RWPE1 (cell line): ENCODE measurements at regions not wholly inside any gene's neighbourhood (a gene's known extent, or its start where the extent isn't known, plus 50 kb on each side); places are given as distances from the start of the nearest gene placed in this dataset.

ENCODE experiments used
- CTCF ChIA-PET: fragments of 350-600 bp; sonication (Branson Sonifier 250); formaldehyde crosslinking; extraction: SDS; loops from one replicate; lab custom pipeline; 2021; lab: Yijun Ruan, JAX
- POLR2A ChIA-PET: fragments of 400-600 bp; formaldehyde crosslinking; extraction: SDS; loops from one replicate; lab custom pipeline; 2020; ENCODE audit warnings: antibody characterized with exemption; ENCODE audit not compliant: low non-redundant PET; lab: Yijun Ruan, JAX
- DNase-seq: peaks from one replicate; pipeline ENCODE4 v3.0.0; 2012; ENCODE audit warnings: low spot score
- H3K27ac ChIP-seq: fragments of 450-650 bp; 2 replicates; pipeline ENCODE4 v1.5.1; 2017
- CTCF ChIP-seq: fragments of 450-650 bp; conservative IDR thresholded peaks from 2 replicates; pipeline ENCODE4 v1.5.1; 2017; ENCODE audit warnings: low read depth, mild to moderate bottlenecking

DNA sequence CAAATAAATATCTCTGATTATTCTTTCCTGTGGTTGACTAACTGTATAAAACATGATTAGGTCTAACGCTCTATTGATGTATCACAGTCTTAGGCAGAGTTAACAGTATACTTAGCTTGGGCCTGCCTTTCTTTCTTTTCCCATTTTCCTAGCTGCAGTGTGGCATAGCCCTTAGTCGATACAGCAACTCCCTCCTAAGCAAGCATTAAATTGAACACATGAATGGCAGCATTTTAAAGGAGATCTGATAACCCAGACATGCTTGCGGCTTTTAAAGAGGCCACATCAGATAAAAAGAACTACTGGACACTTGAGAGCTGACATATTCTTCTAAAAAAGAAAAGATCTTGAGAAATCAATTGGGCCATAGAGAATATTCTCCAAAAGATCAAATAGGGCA lies 312.0 kb upstream of the TMPRSS15 start:
- no peak for DNase-seq
- CTCF ChIA-PET, result no interaction called here
- no peak for TF ChIP-seq CTCF
- no peak overlapping the region for H3K27ac ChIP-seq
- POLR2A ChIA-PET, result no interaction called here

GRCh38 chr21:18716578-18717138 lies 313.1 kb upstream of the TMPRSS15 start:
- DNase-seq, result no peak
- CTCF ChIA-PET, result no interaction called here
- no peak for TF ChIP-seq CTCF
- H3K27ac ChIP-seq, result no peak overlapping the region
- POLR2A ChIA-PET, result no interaction called here

DNA sequence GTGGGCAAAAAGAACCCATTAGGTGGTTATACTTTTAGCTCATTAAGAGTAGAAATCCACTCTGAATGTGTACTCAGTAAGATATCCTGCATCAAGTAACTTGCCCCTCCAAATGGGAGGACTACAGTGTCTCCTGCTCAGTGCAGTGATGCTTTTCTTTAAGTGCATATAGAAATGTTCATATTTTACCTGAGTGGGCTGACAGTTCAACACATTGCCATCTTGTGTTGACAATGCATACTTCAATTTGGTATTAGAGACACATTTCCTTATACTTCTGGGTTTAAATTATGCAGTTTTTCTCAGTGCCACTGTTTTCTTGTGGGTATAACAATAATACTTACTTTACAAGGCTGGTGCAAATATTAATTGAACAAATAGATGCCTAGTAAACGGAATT lies 318.6 kb upstream of the TMPRSS15 start:
- CTCF ChIA-PET, result no interaction called here
- POLR2A ChIA-PET, result no interaction called here

DNA sequence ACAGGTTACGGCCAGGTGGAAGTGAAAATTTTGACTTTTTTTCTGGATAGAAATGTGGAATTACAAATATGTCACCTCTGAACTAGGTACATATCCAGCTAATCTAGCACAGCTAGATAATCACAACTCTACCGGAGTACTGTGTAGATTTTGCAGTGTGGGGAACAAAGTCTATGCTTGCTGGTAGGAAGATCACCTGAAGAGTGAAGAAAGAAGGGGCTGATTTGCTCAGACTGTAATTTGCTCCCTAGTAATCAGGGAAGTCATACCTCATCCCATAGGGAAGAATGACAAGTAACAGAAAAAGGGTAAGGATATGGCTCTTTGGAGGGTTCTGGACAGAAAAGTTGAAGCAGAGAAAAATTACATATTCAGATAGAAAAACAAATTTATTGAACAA lies 319.6 kb upstream of the TMPRSS15 start:
- DNase-seq, result no peak
- H3K27ac ChIP-seq, result no peak overlapping the region
- ChIA-PET POLR2A (no interaction called here), CTCF (no interaction called here)
- TF ChIP-seq CTCF, result no peak

More for the DNA sequence above, 318.6 kb upstream of the TMPRSS15 start:
- DNase-seq, result no peak
- no peak overlapping the region for H3K27ac ChIP-seq
- no peak for TF ChIP-seq CTCF

GRCh38 chr21:18725653-18726052 lies 322.1 kb upstream of the TMPRSS15 start:
- H3K27ac ChIP-seq, result no peak overlapping the region
- TF ChIP-seq CTCF, result no peak
- CTCF ChIA-PET, result no interaction called here
- POLR2A ChIA-PET, result no interaction called here
- DNase-seq, result no peak

- no peak overlapping the region for H3K27ac ChIP-seq
- TF ChIP-seq CTCF, result no peak
- DNase-seq, result no peak
- POLR2A ChIA-PET, result no interaction called here
- CTCF ChIA-PET, result no interaction called here
Observed at GRCh38 chr21:18741954-18742353, 338.4 kb upstream of the TMPRSS15 start.

GRCh38 chr21:18743531-18743930 lies 339.9 kb upstream of the TMPRSS15 start:
- TF ChIP-seq CTCF, result no peak
- ChIA-PET CTCF (no interaction called here), POLR2A (no interaction called here)
- DNase-seq, result no peak
- H3K27ac ChIP-seq, result no peak overlapping the region
